Left forelimb (tissue), 1 donor: ENCODE measurements at regions not wholly inside any gene's neighbourhood (a gene's known extent, or its start where the extent isn't known, plus 50 kb on each side); places are given as distances from the start of the nearest gene placed in this dataset.

ENCODE experiments used
- DNase-seq: peaks from one replicate; pipeline ENCODE4 v3.0.0-alpha.2; 2018; ENCODE audit warnings: low spot score

DNA sequence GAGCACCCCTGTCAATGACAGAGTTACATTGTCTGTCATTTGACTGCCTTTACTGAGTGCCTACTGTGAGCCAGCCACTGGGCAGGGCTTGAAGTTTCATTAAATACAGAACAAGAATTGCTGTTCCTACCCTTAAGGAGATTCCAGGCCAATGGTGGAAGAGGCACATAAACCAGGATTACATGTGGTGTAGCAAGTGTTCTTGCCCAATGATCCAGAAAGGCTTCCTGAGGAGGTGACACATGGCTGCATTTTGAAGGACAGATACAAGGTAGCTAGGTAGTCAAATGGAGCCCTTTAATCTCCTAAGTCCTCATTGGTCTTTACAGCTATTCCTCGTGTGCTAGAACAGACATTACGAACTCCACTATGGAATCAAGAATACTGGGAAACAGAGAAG, 312.7 kb downstream of the ETAA1 start:
- DNase-seq, result no peak

DNA sequence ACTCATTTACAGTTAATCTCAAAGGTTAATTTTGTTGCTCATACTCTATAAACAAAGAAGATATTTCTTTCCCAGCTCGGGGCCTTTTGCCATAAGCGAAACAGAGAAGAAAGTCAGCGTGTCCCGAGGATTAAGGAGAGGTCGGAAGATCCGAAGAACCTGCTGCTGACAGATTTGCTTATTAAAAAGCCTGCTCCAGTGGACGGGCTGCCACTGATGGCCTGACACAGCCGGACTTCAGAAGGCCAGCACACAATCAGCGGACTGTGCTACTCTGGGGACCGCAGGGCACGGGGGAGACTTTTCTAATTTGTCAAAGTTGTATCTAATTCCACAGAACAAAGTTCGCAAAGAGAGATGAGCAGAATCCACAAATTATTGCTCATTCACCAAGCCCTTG, 315.4 kb downstream of the ETAA1 start:
- DNase-seq, result no peak

DNA sequence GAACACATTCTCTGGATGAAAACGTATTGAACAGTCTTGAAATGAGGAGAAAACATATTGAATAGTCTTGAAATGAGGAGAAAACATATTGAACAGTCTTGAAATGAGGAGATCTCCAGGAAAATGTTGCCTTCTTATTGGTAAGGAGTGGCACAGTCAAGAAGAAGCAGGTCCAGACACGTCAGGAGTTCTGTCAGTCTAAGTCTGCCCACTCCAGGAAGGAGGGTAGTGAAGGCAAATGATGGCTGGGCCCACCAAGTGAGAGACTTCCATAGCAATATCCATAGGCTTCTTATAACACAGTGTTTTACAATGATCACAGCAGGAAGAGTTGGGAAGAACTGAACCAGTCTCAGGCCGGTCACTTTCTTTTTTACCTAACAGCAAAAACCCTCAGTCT, 316.2 kb downstream of the ETAA1 start:
- DNase-seq, result no peak

DNA sequence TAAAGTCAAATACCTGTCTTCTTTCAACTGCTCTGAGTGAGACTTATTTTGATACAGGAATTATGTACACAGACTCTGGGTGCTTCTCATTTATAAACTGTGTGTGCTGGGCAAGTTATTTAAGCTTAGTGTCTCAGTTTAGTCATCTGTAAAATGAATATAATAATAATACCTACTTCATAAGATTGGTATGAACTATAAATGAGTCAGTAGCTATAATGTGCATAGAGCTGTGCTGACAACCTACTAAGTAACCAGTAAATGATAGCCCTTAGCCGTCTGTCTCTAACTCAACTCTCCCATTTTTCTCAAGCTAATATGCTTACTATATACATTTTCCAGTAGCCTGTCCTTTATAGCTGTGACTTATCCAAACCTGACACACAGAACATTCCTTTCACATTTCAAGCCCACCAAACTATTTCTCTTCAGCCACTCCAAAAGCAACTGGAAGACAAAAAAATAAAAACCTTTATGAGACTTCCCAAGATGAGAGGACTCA, 319.8 kb downstream of the ETAA1 start:
- no peak for DNase-seq

DNA sequence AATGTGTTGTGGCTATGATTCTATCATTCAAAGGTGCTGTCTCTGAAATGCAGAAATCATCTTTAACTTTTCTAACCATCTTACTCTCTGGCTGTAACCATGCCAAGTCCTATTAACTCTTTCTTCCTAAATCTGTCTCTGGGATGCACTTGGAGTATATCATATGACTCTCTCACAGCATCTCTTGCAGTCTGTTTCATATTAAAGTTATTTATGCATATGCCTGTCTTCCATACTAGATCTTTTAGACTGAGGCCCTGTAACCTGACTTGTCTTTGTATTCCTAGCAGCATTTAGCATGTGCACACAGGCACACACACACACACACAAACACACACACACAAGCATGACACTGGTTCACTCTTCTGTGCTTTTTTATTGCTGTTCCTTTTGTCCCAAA, 320.6 kb downstream of the ETAA1 start:
- no peak for DNase-seq

DNA sequence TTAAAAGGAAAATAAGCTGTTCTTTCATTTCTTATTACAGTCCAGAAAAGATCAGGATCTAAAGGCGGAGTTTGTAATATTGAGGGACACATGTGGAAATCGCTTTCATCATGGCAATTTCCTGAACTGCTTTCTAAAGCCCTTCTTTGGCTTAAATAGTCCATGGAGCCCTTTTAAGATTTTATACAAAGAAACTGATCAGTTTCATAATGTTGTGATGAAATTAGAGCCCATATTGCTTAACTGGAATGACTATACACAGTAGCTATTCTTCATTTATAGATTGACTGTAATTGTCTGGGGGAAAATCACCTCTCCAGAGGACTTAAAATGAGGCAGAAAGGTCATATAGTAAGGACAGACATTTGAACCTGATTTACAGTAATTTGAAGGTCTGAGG, 322.2 kb downstream of the ETAA1 start:
- no peak for DNase-seq

DNA sequence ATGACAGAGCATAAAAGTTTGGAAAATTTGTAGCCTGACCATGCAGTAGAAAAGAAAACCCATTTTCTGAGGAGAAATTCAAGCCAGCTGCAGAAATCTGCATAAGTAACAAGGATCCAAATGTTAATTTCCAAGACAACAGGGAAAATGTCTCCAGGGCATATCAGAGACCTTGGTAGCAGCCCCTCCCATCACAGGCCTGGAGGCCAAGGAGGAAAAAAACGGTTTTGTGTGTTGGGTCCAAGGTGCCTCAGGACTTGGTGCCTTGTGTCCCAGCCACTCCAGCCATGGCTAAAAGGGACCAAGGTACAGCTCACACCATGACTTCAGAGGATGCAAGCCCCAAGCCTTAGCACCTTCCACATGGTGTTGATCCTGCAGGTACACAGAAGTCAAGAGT, 324.4 kb downstream of the ETAA1 start:
- no peak for DNase-seq

DNA sequence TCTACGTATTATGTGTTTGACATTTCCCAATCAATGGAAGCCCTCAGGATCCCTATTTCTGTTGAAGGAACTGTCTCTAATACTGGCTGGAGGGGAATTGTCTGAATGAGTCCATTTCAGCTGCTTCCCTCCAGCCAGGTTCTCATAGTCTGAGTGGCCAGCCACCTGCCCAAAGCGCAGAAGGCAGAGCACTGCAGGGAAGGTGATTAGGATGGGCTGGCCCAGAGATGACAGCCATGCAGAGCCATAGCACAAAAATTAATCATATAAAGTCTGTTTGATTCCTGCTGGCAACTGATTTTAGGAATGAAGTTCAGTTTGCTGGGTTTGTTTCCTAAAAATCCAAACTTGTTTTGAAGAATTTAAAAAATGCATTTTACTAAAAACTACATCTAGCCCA, 327.1 kb downstream of the ETAA1 start:
- DNase-seq, result no peak

DNA sequence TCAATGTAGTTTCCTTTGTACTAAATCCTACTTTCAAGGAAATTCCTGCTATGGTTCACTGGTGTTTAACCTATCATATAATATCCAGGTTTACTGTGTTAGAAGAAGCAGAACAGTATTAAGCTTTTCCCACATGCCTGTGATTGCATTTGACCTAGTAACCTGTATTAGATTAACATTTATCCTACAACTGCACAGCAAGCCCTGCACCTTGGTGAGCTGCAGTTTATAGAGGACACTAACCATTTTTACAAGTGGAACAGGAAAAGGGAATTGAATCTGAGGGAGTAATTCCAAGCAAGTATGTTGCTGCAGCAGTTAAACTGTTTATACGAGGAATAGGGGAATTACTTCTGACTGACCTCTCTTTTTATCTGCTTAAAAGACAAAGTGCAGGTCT, 328.6 kb downstream of the ETAA1 start:
- no peak for DNase-seq

DNA sequence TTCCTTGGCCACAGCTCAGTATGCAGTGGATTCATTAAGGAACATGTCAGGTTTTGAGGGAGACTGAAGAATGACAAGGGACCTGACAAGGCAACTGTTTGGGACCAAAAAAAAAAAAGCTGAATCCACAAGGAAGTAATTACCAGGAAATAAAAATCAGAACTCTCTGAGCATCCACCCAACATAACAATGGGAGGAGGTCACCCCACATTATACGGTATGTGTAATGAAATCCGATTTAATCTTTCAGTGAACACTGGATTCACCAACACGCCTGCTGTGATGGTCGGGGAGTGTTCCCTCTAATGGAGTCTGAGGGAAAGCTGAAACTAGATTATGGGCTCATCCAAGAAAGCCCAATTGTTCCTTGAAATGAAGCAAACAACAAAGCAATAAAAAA, 329.3 kb downstream of the ETAA1 start:
- DNase-seq, result no peak

DNA sequence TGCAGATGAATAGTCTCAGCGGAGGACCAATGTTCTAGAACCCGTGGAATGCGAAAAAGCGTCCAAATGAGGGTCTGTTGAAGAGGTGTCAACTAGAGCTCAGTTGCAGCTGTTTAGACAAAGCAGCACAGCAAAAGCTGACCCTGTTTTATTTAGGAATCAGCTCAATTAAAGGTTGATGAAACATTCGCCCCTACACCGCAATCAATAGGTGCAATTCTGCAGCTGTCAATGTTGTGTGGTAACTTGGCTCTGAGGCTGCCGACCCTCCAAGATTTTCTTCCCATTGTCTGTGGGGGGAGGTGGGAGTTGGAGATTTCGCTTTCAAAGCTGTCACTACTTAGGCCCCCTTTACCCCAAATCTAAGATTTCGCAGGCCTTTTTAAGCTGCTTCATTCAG, 330.0 kb downstream of the ETAA1 start:
- no peak for DNase-seq

DNA sequence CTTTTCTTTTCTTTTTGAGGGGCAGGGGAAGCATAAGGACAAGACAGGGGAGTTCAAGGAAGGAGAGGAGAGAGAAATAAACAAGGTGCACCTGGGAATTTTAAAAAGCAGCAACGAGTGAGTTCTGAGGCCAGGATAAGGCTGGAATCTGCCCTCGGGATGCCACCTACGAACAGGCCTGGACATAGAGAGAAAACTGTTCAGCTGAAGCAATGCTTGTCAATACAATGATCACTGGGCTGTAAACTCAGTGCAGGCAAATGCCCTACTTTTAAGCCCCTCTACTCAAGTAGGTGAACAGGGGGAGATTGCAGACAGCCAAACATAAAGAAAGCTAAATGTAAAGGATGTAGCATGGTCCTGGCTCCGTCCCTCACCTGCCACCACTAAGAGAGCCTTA, 330.5 kb downstream of the ETAA1 start:
- no peak for DNase-seq

DNA sequence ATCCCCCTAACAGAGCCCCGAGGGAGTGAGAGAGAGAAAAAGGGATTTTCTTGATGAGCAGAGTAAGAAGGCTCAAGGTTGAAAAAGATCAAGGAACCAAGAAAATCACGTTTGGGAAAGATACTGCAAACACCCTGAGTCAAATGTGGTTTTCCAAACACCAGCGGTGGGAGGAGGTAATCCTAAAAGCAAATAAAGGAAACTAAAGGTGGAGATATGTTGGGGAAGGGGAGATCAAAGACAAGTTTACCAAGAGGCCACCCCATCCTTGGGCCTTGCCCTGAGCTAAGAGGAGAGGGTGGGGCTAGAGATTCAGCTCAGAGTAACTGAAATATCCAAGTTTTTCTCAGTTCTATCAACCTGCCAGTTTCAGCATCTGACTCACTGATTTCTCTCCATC, 332.3 kb downstream of the ETAA1 start:
- DNase-seq, result no peak

DNA sequence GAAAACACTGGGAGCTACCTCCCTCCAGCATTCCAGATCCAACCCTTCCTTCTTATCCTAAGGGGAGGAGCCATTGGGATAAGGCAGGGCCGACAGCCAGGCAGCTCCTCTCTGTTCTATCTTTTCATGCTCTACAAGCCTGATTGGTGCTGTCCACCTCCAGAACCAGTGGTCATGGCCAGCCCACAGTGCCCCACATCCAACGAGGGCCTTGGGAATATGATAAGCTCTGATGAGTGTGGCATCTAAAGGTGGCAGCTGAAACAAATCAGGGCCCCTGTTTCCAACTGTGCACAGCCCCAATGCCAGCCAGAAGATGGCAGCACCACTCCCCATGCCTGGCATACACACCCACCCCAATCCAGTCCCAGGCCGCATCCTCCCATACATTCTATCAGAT, 329.3 kb downstream of the C1D start:
- no peak for DNase-seq

DNA sequence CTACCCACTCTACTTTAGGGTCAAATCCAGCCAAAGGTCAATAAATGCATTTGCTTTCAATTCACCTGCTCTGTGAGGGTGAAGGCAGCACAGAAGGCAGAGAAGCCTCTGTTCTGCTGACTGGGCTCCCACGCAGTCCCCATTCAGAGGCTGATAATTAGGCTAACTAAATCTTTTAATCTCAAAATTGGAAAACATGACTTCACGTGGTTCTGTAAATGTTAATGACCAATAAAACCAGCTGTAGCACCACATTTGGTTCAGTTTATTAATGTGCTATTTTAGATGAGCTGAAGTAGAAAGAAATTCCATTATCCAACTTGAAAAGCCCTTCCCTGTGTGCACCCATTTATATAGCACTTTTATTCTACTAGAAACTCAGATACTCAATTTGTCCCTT, 310.6 kb downstream of the C1D start:
- DNase-seq, result no peak

DNA sequence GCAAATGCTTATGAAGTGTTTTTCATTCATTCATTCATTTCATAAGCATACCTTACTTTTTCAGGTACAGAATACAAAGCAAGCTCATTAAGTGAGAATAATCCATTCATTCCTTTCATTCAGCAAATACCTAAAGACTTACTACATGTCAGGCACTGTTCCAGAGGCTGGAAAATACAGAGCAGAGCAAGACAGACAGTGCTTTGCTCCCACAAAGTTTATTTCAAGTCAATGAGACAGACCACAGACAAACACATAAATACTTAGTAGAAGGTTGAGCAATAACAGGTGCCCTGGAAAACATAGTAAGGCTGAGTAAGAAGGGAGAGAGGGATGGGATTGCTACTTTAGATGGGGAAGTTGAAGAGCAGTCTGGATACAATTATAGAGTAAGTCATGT, 309.8 kb downstream of the C1D start:
- no peak for DNase-seq

DNA sequence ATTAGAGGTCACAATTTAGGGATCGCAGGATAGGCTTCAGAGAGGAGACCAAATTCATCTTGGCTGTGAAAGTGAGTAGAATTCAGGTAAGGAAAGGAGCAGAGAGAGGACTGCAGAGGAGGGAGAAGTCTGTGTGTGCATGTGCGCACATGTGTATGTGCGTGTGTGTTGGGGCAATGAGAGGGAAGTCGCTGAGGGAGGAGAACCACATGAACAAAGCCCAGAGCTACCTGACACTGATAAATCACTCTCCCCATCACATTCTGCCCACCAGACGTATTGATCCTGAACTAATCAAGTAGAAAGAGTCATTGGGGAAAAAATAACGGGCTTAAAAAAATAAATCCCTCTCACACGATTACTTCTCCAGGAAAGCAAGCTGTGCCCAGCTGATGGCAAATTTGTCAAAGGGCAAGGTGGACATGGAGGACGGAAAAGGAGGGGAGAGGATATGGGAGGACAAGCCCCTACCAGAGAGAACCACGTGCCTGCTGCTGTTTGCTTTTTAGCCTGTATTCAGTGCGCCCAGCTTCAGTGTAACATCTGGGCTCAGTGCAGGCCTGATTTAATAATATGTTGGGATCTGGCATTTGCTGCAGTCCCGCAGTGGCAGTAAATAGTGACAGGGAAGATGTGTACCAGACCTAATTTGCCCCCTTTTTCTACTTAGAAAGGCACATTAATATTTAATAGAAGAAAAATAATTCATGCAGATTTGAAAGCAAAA, 307.5 kb downstream of the C1D start:
- DNase-seq, result no peak

DNA sequence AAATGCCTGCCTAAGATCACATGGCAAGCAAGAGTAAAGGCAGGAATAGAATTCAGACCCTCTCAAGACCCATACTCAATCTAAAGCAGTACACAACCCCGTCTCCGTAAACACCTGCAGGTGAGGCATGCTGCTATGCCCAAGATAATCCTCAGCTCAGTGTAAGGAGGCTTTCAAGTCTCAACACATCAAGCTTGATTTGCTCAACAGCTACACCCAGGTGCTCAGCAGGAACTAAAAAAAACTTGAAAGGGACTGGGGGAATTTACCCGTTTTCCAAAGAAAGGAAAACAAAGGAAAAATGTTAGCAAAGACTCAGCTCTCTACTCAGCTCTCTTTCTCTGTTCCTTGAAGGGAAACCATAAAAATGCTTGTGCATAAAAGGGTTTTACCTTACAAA, 301.8 kb downstream of the C1D start:
- no peak for DNase-seq

DNA sequence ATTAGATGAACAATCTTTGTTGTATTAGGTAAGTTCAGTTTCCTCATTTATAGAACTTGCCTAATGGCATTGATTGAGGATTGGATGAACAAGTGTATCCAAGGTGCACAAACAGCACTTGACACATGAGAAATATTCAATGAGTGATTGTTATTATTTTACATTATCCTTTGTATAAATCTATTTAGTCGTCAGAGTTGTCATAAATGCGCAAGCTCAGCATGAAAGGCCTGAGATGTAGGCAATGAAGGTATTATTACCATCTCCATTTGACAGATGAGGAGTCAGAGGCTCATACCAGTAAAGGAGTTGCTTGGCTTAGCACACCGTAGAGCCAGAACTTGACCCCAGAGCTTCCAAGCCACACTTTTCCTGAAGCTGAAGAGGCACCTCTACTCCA, 291.4 kb downstream of the C1D start:
- DNase-seq, result no peak

DNA sequence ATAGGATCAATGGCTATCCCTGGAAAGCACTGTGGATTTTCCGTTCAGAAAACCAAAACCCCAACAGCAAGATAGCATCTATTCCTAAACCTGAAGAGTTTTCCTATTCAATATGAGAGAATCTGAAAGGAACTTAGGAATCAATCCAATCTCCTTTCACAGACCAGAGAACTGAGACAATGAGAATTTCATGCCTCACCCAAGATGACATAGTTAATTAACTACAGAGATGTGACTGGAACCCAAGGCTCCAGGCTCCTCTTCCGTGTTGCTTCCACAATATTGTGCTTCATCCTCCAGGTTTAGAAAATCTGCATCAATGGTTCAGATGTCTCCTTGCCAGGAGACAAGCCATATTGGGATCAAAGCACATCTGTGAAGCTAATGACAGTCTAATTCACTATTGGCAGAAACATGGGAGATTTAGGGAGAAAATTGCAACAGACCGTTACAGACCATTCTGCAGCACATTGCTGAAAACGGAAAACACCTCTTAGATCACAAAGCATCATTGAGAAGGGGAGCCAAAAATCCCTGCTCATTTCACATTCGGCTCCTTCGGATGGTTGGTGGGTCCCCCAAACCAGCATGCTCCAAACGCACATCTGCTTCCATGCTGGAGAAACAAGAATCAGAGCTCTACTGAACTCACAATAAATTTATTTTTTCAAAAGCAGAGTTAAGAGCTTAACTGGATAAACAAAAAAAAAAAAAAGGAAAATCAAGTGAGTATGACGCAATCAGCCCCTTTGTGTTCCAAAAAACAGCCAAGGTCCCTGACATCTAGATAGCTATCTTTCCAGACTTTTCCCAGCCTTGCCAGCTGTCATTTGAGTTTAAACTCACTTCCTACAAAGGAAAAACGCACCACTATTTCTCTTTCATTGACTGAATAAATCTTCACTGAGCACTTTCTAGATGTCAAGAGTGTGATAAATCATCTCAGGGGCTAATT, 290.3 kb downstream of the C1D start:
- DNase-seq, result no peak

DNA sequence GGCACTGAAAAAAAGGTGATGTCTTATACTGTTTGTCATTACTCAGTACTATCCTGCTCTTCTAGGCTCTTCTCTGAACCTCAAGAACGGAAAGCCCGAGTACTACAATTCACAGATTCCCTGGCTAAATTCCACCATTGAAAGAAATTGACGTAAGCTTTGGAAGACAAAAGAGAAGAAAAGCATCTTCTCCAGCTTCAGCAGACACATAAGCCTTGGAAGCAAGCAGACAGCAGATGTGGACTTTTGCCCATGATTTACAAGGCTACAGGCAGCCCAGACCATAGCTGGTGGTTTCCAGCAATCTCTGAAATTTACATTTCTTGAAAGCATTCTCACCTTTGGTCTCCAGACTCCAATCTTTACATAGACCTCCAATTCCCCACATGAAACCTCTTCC, 289.0 kb downstream of the C1D start:
- DNase-seq, result no peak

DNA sequence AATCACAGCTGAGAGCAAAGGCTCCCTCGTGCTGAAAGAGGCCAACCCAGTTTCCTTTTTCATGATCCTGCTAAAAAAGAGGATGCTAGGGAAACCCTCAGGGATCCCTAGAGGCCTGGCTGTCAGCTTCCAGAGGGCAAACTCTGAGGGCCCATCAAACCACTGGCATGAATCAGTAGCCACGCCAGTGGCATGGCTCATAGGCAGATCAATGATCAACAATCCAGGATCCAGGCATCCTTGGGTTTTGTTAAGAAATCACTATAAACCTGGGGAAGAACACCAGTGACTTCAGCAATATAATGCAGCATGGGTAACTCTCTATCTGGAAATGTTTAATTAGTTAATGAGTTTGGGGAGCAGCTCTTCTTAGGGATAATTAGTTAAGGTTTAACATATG, 286.5 kb downstream of the C1D start:
- DNase-seq, result no peak

DNA sequence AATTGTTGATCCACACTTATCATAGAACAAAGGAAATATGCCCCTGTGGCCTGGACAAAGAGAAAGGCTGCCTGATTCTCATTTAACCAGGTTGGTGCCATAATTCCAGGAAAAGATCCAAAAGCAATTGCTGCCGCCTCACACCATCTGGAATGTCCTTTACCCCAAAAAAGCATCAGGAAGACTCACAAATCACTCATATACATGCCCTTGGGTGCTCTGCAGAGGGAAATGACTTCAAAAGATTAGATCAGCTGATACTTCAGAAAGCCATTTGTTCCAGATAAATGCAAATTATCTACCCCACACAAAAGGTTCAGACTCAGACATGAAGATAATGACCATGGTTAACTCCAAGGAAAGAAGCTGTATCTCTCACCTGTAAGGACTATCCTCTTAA, 285.8 kb downstream of the C1D start:
- DNase-seq, result no peak
